ENCODE measurements at regions not wholly inside any gene's neighbourhood (a gene's known extent, or its start where the extent isn't known, plus 50 kb on each side); places are given as distances from the start of the nearest gene placed in this dataset.

GRCh38 chr6:98514796-98515195 is 319.6 kb upstream of the POU3F2 start:
- Histone ChIP-seq H3K9me3 (ENCODE audit: insufficient read depth in 2 of 2, low read depth in 1 of 2, low read length in 1 of 2) (no peaks in the 10 kb centered on the region), H2AK5ac (ENCODE audit: low read depth, low read length) (no peak overlapping the region), H3K14ac (ENCODE audit: insufficient read length) (no peak overlapping the region), H3K4me3 (ENCODE audit: extremely low read depth in 1 of 4, insufficient read depth in 2 of 4, low read depth in 3 of 4, low read length in 4 of 4) (no peak overlapping the region), H4K91ac (replicated peaks; ENCODE audit: insufficient read length, low read length) (no peak overlapping the region), H2BK12ac (ENCODE audit: low read depth, low read length) (no peak overlapping the region), H4K5ac (ENCODE audit: insufficient read length, low read depth, low read length) (no peak overlapping the region), H3K4me2 (ENCODE audit: insufficient read depth in 1 of 2, low read depth in 2 of 2, low read length in 2 of 2) (no peak overlapping the region), H3K27me3 (replicated peaks in 1 of 4; ENCODE audit: control insufficient read depth in 3 of 4, extremely low read depth in 1 of 4, insufficient read depth in 3 of 4, low read length in 3 of 4) (no peaks in the 10 kb centered on the region; a peak in 1 of 7 replicates), H2AFZ (ENCODE audit: low read length) (no peak overlapping the region), H3K9ac (replicated peaks in 1 of 4; ENCODE audit: extremely low read depth in 1 of 4, low read depth in 3 of 4, low read length in 3 of 4) (no peak overlapping the region), H3K79me2 (ENCODE audit: control insufficient read depth in 1 of 2, insufficient read depth in 2 of 2, low read length in 2 of 2) (no peaks in the 10 kb centered on the region), H3K23ac (ENCODE audit: insufficient read length) (no peak overlapping the region), H2BK5ac (ENCODE audit: low read depth, low read length) (no peak overlapping the region), H2BK120ac (replicated peaks; ENCODE audit: low read depth, low read length) (no peak overlapping the region), H3K4ac (replicated peaks; ENCODE audit: insufficient read length, low read depth, low read length) (no peak overlapping the region), H3K18ac (ENCODE audit: extremely low read depth, low read length) (no peak overlapping the region), H2BK20ac (ENCODE audit: low read length) (no peak overlapping the region), H3K79me1 (ENCODE audit: low read depth, low read length) (no peaks in the 10 kb centered on the region), H3K36me3 (ENCODE audit: control insufficient read depth in 2 of 4, insufficient read depth in 4 of 4, low read length in 3 of 4) (no peaks in the 10 kb centered on the region), H4K8ac (ENCODE audit: extremely low read depth, insufficient read depth, low read length) (no peak overlapping the region), H3K56ac (replicated peaks; ENCODE audit: insufficient read length, low read depth, low read length) (no peak overlapping the region), H4K20me1 (replicated peaks in 1 of 2; ENCODE audit: control insufficient read depth in 1 of 2, insufficient read depth in 2 of 2, low read length in 2 of 2) (no peaks in the 10 kb centered on the region), H3K23me2 (ENCODE audit: low read depth, low read length) (no peaks in the 10 kb centered on the region), H3K4me1 (replicated peaks in 1 of 4; ENCODE audit: control insufficient read depth in 3 of 4, insufficient read depth in 4 of 4, low read length in 3 of 4) (no peaks in the 10 kb centered on the region), H3K27ac (ENCODE audit: low read depth, low read length) (no peak overlapping the region), H2BK15ac (ENCODE audit: low read length) (no peak overlapping the region)
- FAIRE-seq, result no peak
- ChIA-PET POLR2A (ENCODE audit: partially characterized antibody) (no interaction called here), CTCF (ENCODE audit: partially characterized antibody) (interaction anchor here (0.6 to 1.2 kb wide), 4 partner anchors 11 to 811 kb away, joined by 3 read pairs; no protein-coding TSS in a partner anchor)
- WGBS, 2 experiments (ENCODE audit: extremely low coverage in 1 of 2, insufficient coverage in 1 of 2, insufficient read length in 1 of 2, insufficient replicate concordance in 2 of 2, low coverage in 1 of 2, low lambda C conversion rate in 2 of 2, missing lambda C conversion rate in 1 of 2), result 94% methylated on average over 1 of the region's 1 CpG; no CpG with 5 or more reads in 1 of the 2 experiments
- no peak for DNase-seq (ENCODE audit: low read depth in 1 of 2, low spot score in 2 of 2)
- TF ChIP-seq CBX5 (IDR thresholded peaks at IDR 0.05; ENCODE audit: low read depth, low read length), result no peak
- no peak for TF ChIP-seq TAF1 (IDR thresholded peaks at IDR 0.05; ENCODE audit: low read depth, low read length)
